GM12801 (cell line): ENCODE measurements at regions not wholly inside any gene's neighbourhood (a gene's known extent, or its start where the extent isn't known, plus 50 kb on each side); places are given as distances from the start of the nearest gene placed in this dataset.

ENCODE experiments used
- CTCF ChIP-seq: IDR thresholded peaks from one replicate; pipeline ENCODE4 v1.5.1; 2011; ENCODE audit warnings: control low read depth; ENCODE audit not compliant: insufficient read length; ENCODE audit errors: extremely low read depth

- TF ChIP-seq CTCF = no peak
These were observed 59.3 kb downstream of the DDIT4L start for GRCh38 chr4:100130964-100131363.

GRCh38 chr4:100130491-100130890 lies 59.8 kb downstream of the DDIT4L start:
- no peak for TF ChIP-seq CTCF

GRCh38 chr4:100129774-100130173 lies 60.5 kb downstream of the DDIT4L start:
- no peak for TF ChIP-seq CTCF

GRCh38 chr4:100128338-100128737 lies 61.9 kb downstream of the DDIT4L start:
- TF ChIP-seq CTCF = no peak

GRCh38 chr4:100124715-100125114 lies 65.6 kb downstream of the DDIT4L start:
- no peak for TF ChIP-seq CTCF

- no peak for TF ChIP-seq CTCF
These were observed 72.1 kb downstream of the DDIT4L start for GRCh38 chr4:100118181-100118580.

GRCh38 chr4:100117750-100118149 lies 72.5 kb downstream of the DDIT4L start:
- TF ChIP-seq CTCF = no peak

GRCh38 chr4:100114909-100115308 lies 75.4 kb downstream of the DDIT4L start:
- TF ChIP-seq CTCF = no peak
